ENCODE measurements at regions not wholly inside any gene's neighbourhood (a gene's known extent, or its start where the extent isn't known, plus 50 kb on each side); places are given as distances from the start of the nearest gene placed in this dataset.
A peak's percentile ranks its signal among the peaks of the same experiment; 100 is the strongest.

GRCh38 chr20:56975838-56976237, 290.6 kb downstream of the BMP7 start:
- DNase-seq = no peak

GRCh38 chr20:56976336-56976735, 290.1 kb downstream of the BMP7 start:
- no peak for DNase-seq

GRCh38 chr20:56978475-56978874, 288.0 kb downstream of the BMP7 start:
- DNase-seq = no peak

GRCh38 chr20:56979125-56979524, 287.3 kb downstream of the BMP7 start:
- no peak for DNase-seq

- no peak for DNase-seq
These were observed 285.1 kb downstream of the BMP7 start for GRCh38 chr20:56981301-56981700.

- DNase-seq = no peak
These were observed 282.6 kb downstream of the BMP7 start for GRCh38 chr20:56983813-56984212.

- DNase-seq = no peak
These were observed 281.3 kb downstream of the BMP7 start for GRCh38 chr20:56985066-56985685.

- no peak for DNase-seq
These were observed 280.0 kb downstream of the BMP7 start for GRCh38 chr20:56986476-56986875.

- DNase-seq = no peak
These were observed 279.3 kb downstream of the BMP7 start for GRCh38 chr20:56986931-56987720.

GRCh38 chr20:56987986-56988385, 278.5 kb downstream of the BMP7 start:
- no peak for DNase-seq

- DNase-seq = no peak
These were observed 278.0 kb downstream of the BMP7 start for GRCh38 chr20:56988446-56988845.

GRCh38 chr20:56989516-56989915, 276.9 kb downstream of the BMP7 start:
- no peak for DNase-seq

GRCh38 chr20:56993020-56993559, 273.4 kb downstream of the BMP7 start:
- no peak for DNase-seq

- DNase-seq = no peak
These were observed 272.4 kb downstream of the BMP7 start for GRCh38 chr20:56994006-56994405.

GRCh38 chr20:56995149-56995548, 271.3 kb downstream of the BMP7 start:
- no peak for DNase-seq

- no peak for DNase-seq
These were observed 270.8 kb downstream of the BMP7 start for GRCh38 chr20:56995635-56996075.

- no peak for DNase-seq
These were observed 269.9 kb downstream of the BMP7 start for GRCh38 chr20:56996533-56996932.

GRCh38 chr20:56998438-56998837, 268.0 kb downstream of the BMP7 start:
- DNase-seq = no peak

- DNase-seq = no peak
These were observed 265.9 kb downstream of the BMP7 start for GRCh38 chr20:57000441-57000968.

- no peak for DNase-seq
These were observed 265.2 kb downstream of the BMP7 start for GRCh38 chr20:57001126-57001767.

- DNase-seq = no peak
These were observed 264.3 kb downstream of the BMP7 start for GRCh38 chr20:57002066-57002570.

- no peak for DNase-seq
These were observed 263.4 kb downstream of the BMP7 start for GRCh38 chr20:57003012-57003411.

- peak; percentile 63 for DNase-seq
These were observed 262.0 kb downstream of the BMP7 start for GRCh38 chr20:57004416-57004815.
